SK-N-SH (cell line): ENCODE measurements at regions not wholly inside any gene's neighbourhood (a gene's known extent, or its start where the extent isn't known, plus 50 kb on each side); places are given as distances from the start of the nearest gene placed in this dataset.

Experiments
- CTCF ChIA-PET: fragments of 300-600, 350-600 bp; formaldehyde crosslinking; extraction: SDS; loops from one replicate; lab custom pipeline; 2021; lab: Yijun Ruan, JAX
- POLR2A ChIA-PET: fragments of 350-600 bp; sonication (Branson Sonifier 250); formaldehyde crosslinking; extraction: SDS; loops from one replicate; lab custom pipeline; 2020; ENCODE audit warnings: antibody characterized with exemption, inconsistent platforms; lab: Yijun Ruan, JAX
- DNase-seq: peaks from one replicate; pipeline ENCODE4 v3.0.0; 2012
- H2AFZ ChIP-seq: fragments of 200-600 bp; sonication (generic); 2 replicates; pipeline ENCODE4 v1.8.1; 2016; ENCODE audit warnings: antibody characterized with exemption, mild to moderate bottlenecking, low read depth
- H3F3A ChIP-seq: fragments of 200-600 bp; sonication (generic); replicated peaks from 2 replicates; pipeline ENCODE3; 2016; ENCODE audit warnings: antibody characterized with exemption, mild to moderate bottlenecking; ENCODE audit not compliant: insufficient read depth
- H3K27ac ChIP-seq, 2 experiments: fragments of 200-500 bp in 1 of 2; fragments of 200-600 bp in 1 of 2; sonication (Bioruptor generic) in 1 of 2; sonication (generic), shearing (Covaris generic) in 1 of 2; 2 replicates each; pipeline versions ENCODE4 v1.5.1 to v1.6.1; 2014 to 2016; ENCODE audit warnings: low read depth in 2 of 2, inconsistent platforms in 1 of 2, low read length in 1 of 2, mild to moderate bottlenecking in 1 of 2, mixed read lengths in 1 of 2
- H3K27me3 ChIP-seq: fragments of 200-600 bp; sonication (generic), shearing (Covaris generic); 2 replicates; pipeline ENCODE4 v1.6.1; 2016; ENCODE audit warnings: mixed run types; ENCODE audit not compliant: insufficient read depth
- H3K36me3 ChIP-seq, 2 experiments: fragments of 200-500 bp in 1 of 2; fragments of 200-600 bp in 1 of 2; sonication (Bioruptor generic) in 1 of 2; sonication (generic) in 1 of 2; replicated peaks in 1 of 2; 2 replicates each; pipeline versions ENCODE3 to v1.5.1; 2014 to 2016; ENCODE audit warnings: low read length in 1 of 2, mild to moderate bottlenecking in 1 of 2; ENCODE audit not compliant: insufficient read depth in 2 of 2, control insufficient read depth in 1 of 2
- H3K4me1 ChIP-seq, 2 experiments: fragments of 200-500 bp in 1 of 2; fragments of 200-600 bp in 1 of 2; sonication (Bioruptor generic) in 1 of 2; sonication (generic), shearing (Covaris generic) in 1 of 2; 2 replicates each; pipeline versions ENCODE4 v1.5.1 to v1.6.1; 2014 to 2016; ENCODE audit warnings: low read depth in 1 of 2, low read length in 1 of 2, mixed run types in 1 of 2; ENCODE audit not compliant: insufficient read depth in 2 of 2, control insufficient read depth in 1 of 2
- H3K4me2 ChIP-seq: fragments of 200-600 bp; sonication (generic), shearing (Covaris generic); 2 replicates; pipeline ENCODE4 v1.6.1; 2017; ENCODE audit warnings: mixed run types
- H3K4me3 ChIP-seq, 2 experiments: fragments of 200-500 bp in 1 of 2; fragments of 200-600 bp in 1 of 2; sonication (Bioruptor generic) in 1 of 2; sonication (generic), shearing (Covaris generic) in 1 of 2; 2 replicates each; pipeline versions ENCODE4 v1.5.1 to v1.8.1; 2014 to 2016; ENCODE audit warnings: low read depth in 2 of 2, inconsistent platforms in 1 of 2, low read length in 1 of 2, mild to moderate bottlenecking in 1 of 2, mixed read lengths in 1 of 2, moderate library complexity in 1 of 2
- H3K79me2 ChIP-seq: fragments of 200-600 bp; sonication (generic); 2 replicates; pipeline ENCODE4 v1.8.1; 2017; ENCODE audit warnings: mild to moderate bottlenecking; ENCODE audit not compliant: insufficient read depth
- H3K9ac ChIP-seq: fragments of 200-600 bp; sonication (generic); 2 replicates; pipeline ENCODE4 v1.6.1; 2017; ENCODE audit warnings: mixed run types
- H3K9me2 ChIP-seq: fragments of 200-600 bp; sonication (generic); 2 replicates; pipeline ENCODE4 v1.6.1; 2017; ENCODE audit warnings: mixed run types
- H3K9me3 ChIP-seq: fragments of 200-600 bp; sonication (generic); 2 replicates; pipeline ENCODE4 v1.6.1; 2017; ENCODE audit warnings: mixed run types, mild to moderate bottlenecking, moderate library complexity
- H4K20me1 ChIP-seq: fragments of 200-600 bp; sonication (generic); 2 replicates; pipeline ENCODE4 v1.6.1; 2017; ENCODE audit warnings: mild to moderate bottlenecking, mixed run types; ENCODE audit not compliant: insufficient read depth
- ELF1 ChIP-seq: IDR thresholded peaks from 2 replicates; pipeline ENCODE4 v1.4.0; 2012
- EP300 ChIP-seq, 2 experiments: IDR thresholded peaks; 2 replicates each; pipeline versions ENCODE4 v1.4.0 to v1.6.1; 2012; ENCODE audit warnings: borderline replicate concordance in 1 of 2, low read depth in 1 of 2, low read length in 1 of 2
- FOSL2 ChIP-seq: IDR thresholded peaks from 2 replicates; pipeline ENCODE4 v1.4.0; 2012; ENCODE audit warnings: low read depth, mild to moderate bottlenecking, moderate library complexity, borderline replicate concordance
- FOXJ3 ChIP-seq: sonication (generic); formaldehyde crosslinking; IDR thresholded peaks from 2 replicates; pipeline ENCODE4 v1.5.1; 2020; ENCODE audit warnings: mild to moderate bottlenecking, missing genetic modification reagents
- GABPA ChIP-seq: IDR thresholded peaks from 2 replicates; pipeline ENCODE4 v1.4.0; 2012; ENCODE audit warnings: low read depth, mild to moderate bottlenecking
- GATA2 ChIP-seq: sonication (generic); formaldehyde crosslinking; IDR thresholded peaks from 2 replicates; pipeline ENCODE4 v1.5.0; 2020; ENCODE audit warnings: mild to moderate bottlenecking, missing genetic modification reagents
- JUND ChIP-seq: IDR thresholded peaks from 2 replicates; pipeline ENCODE4 v1.4.0; 2012
- MXI1 ChIP-seq: IDR thresholded peaks from 2 replicates; pipeline ENCODE4 v1.6.1; 2012; ENCODE audit warnings: mild to moderate bottlenecking, low read depth, low read length, improper control_type of control experiment
- POLR2AphosphoS5 ChIP-seq: IDR thresholded peaks from 2 replicates; pipeline ENCODE4 v1.6.1; 2012; ENCODE audit warnings: low read depth, low read length
- RAD21 ChIP-seq: IDR thresholded peaks from 2 replicates; pipeline ENCODE4 v1.6.1; 2012; ENCODE audit warnings: mild to moderate bottlenecking, low read length
- RCOR1 ChIP-seq: fragments of 150-350 bp; IDR thresholded peaks from 2 replicates; pipeline ENCODE4 v1.6.1; 2017; ENCODE audit warnings: antibody characterized with exemption, low read length
- RXRA ChIP-seq: IDR thresholded peaks from 2 replicates; pipeline ENCODE4 v1.4.0; 2012; ENCODE audit warnings: low read depth, mild to moderate bottlenecking, borderline replicate concordance
- SIN3A ChIP-seq: IDR thresholded peaks from 2 replicates; pipeline ENCODE4 v1.6.1; 2012; ENCODE audit warnings: low read depth, mild to moderate bottlenecking, low read length, moderate library complexity, borderline replicate concordance
- TCF12 ChIP-seq: IDR thresholded peaks from 2 replicates; pipeline ENCODE4 v1.4.0; 2012
- YY1 ChIP-seq: IDR thresholded peaks from 2 replicates; pipeline ENCODE4 v1.4.0; 2012; ENCODE audit warnings: low read depth, mild to moderate bottlenecking
- ZBTB33 ChIP-seq: IDR thresholded peaks from 2 replicates; pipeline ENCODE4 v1.4.0; 2012; ENCODE audit warnings: low read depth, borderline replicate concordance
- WGBS: methylation state at CpG from one replicate; pipeline ENCODE4 v1.1.6; 2017; ENCODE audit warnings: low lambda C conversion rate; 5-methylcytosine and 5-hydroxymethylcytosine counted together

DNA sequence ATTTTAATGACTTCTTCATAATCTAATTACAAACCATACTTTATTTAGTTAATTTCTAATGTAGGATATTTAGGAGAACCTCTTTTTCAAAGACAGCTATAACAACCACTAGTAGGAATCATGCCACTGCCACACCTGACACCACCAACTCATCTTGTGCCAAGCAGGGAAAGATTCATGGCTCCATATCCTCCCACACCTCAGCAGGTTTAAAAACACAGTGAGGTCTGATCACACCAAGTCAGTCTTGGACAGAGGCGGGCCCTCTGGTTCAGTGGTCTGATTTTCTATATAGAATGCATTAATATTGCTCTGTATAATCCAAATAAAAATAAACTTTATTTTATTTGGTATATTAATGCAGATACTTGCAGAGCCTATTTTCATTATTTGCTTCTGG, 227.7 kb upstream of the TTC29 start:
- Histone ChIP-seq H3K27ac (no peak overlapping the region), H3K9me2 (no peaks in the 10 kb centered on the region), H2AFZ (no peak overlapping the region), H3K9ac (no peak overlapping the region), H3K4me2 (no peak overlapping the region), H3K9me3 (no peaks in the 10 kb centered on the region), H3F3A (no peaks in the 10 kb centered on the region), H3K4me1 (peaks cover 0 to 2% of the 10 kb centered on the region in 2 experiments; a peak in 1 of 4 replicates), H3K27me3 (no peaks in the 10 kb centered on the region), H3K4me3 (no peak overlapping the region), H3K36me3 (no peaks in the 10 kb centered on the region), H4K20me1 (no peaks in the 10 kb centered on the region), H3K79me2 (no peaks in the 10 kb centered on the region)
- DNase-seq: no peak
- TF ChIP-seq GABPA (no peak), GATA2 (no peak), TCF12 (no peak), FOSL2 (no peak), JUND (no peak), POLR2AphosphoS5 (no peak), MXI1 (no peak), EP300 (IDR thresholded peaks at IDR 0.05; ENCODE audit: borderline replicate concordance in 1 of 2, low read depth in 1 of 2, low read length in 1 of 2) (no peak), ZBTB33 (no peak), SIN3A (no peak), YY1 (no peak), RXRA (no peak)
- ChIA-PET CTCF (interaction anchor here (1.8 kb wide), 1 partner anchor 13 kb away, joined by 13 read pairs; no protein-coding TSS in a partner anchor), POLR2A (no interaction called here)
- WGBS: 81% methylated on average over 1 of the region's 1 CpG

DNA sequence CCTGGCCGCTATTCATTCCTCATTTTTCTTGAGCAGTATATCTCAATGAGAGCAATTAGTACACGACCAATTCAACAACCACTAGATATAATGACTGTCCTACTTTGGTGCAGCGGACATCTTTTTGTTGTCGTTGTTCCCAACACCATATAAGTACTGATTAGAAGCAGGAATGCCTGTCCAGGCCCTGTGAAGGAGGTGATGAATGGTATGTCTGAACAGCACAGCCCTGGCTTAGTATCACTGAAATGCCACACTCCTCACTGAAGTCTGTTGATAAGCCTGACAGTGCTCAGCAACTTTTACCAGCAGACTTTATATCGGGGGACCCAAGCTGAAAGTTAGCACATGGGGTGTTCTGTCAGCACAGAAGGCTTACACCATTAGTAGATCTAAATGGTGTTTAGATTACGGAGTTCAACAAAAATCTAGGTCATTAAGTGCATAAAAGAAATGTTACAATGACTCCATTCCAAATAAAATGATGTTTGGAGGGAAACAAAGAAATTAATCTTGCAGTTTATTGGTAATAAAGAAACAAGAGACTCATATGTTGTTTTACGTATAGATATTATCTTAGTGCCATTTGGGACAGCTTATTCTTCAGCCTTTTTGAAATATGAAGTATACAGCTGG, 228.3 kb upstream of the TTC29 start:
- no peaks in the 10 kb centered on the region for H3K9me3 ChIP-seq
- no peak overlapping the region for H3K27ac ChIP-seq
- ChIA-PET POLR2A (no interaction called here), CTCF (no interaction called here)
- H3K4me2 ChIP-seq: no peak overlapping the region
- no peak for DNase-seq
- no peaks in the 10 kb centered on the region for H3F3A ChIP-seq
- no peaks in the 10 kb centered on the region for H3K36me3 ChIP-seq
- H3K9me2 ChIP-seq: no peaks in the 10 kb centered on the region
- TF ChIP-seq ELF1: no peak
- no peak for TF ChIP-seq RCOR1
- no peak for TF ChIP-seq RAD21
- no peak for TF ChIP-seq FOXJ3 (CRISPR knock-in tag)
- TF ChIP-seq RXRA: no peak
- no peaks in the 10 kb centered on the region for H4K20me1 ChIP-seq
- no peaks in the 10 kb centered on the region for H3K79me2 ChIP-seq
- 68% methylated on average over 7 of the region's 7 CpGs for WGBS
- H3K4me1 ChIP-seq: peaks cover 0 to 2% of the 10 kb centered on the region in 2 experiments; a peak in 1 of 4 replicates
- no peak overlapping the region for H3K9ac ChIP-seq
- no peaks in the 10 kb centered on the region for H3K27me3 ChIP-seq
- H3K4me3 ChIP-seq: no peak overlapping the region
- no peak overlapping the region for H2AFZ ChIP-seq
